H9 (cell line): ENCODE measurements at regions not wholly inside any gene's neighbourhood (a gene's known extent, or its start where the extent isn't known, plus 50 kb on each side); places are given as distances from the start of the nearest gene placed in this dataset.

Experiments used
- DNase-seq: peaks from one replicate; pipeline ENCODE4 v3.0.0-alpha.2; 2017
- H2AFZ ChIP-seq: one replicate; pipeline ENCODE4 v1.6.1; 2013; ENCODE audit warnings: mild to moderate bottlenecking, low read length, control low read depth, moderate library complexity
- H2AK5ac ChIP-seq: 2 replicates; pipeline ENCODE4 v1.6.1; 2013; ENCODE audit warnings: low read length, control low read depth, mixed read lengths; ENCODE audit not compliant: insufficient read length
- H2BK120ac ChIP-seq: one replicate; pipeline ENCODE4 v1.6.1; 2013; ENCODE audit warnings: low read depth, mild to moderate bottlenecking, low read length, control low read depth, inconsistent platforms; ENCODE audit not compliant: poor library complexity, severe bottlenecking
- H2BK12ac ChIP-seq: 2 replicates; pipeline ENCODE4 v1.6.1; 2013; ENCODE audit warnings: low read length, control low read depth, mixed read lengths, low read depth; ENCODE audit not compliant: insufficient read length
- H2BK15ac ChIP-seq: 2 replicates; pipeline ENCODE4 v1.6.1; 2013; ENCODE audit warnings: low read depth, low read length, control low read depth
- H2BK20ac ChIP-seq: one replicate; pipeline ENCODE4 v1.6.1; 2013; ENCODE audit warnings: low read depth, mild to moderate bottlenecking, low read length, control low read depth, inconsistent platforms; ENCODE audit not compliant: poor library complexity, severe bottlenecking
- H2BK5ac ChIP-seq: 2 replicates; pipeline ENCODE4 v1.6.1; 2013; ENCODE audit warnings: low read length, control low read depth, mixed read lengths; ENCODE audit not compliant: insufficient read length
- H3K14ac ChIP-seq: 2 replicates; pipeline ENCODE4 v1.6.1; 2013; ENCODE audit warnings: low read length, control low read depth; ENCODE audit not compliant: insufficient read depth
- H3K18ac ChIP-seq: 2 replicates; pipeline ENCODE4 v1.6.1; 2013; ENCODE audit warnings: low read depth, mild to moderate bottlenecking, mixed read lengths, low read length, control low read depth; ENCODE audit not compliant: insufficient read length
- H3K23ac ChIP-seq: 2 replicates; pipeline ENCODE4 v1.6.1; 2013; ENCODE audit warnings: low read length, control low read depth, mixed read lengths, low read depth; ENCODE audit not compliant: insufficient read length
- H3K23me2 ChIP-seq: 2 replicates; pipeline ENCODE4 v1.6.1; 2013; ENCODE audit warnings: low read depth, mild to moderate bottlenecking, mixed read lengths, low read length, control low read depth; ENCODE audit not compliant: insufficient read length, poor library complexity, severe bottlenecking
- H3K27ac ChIP-seq: 2 replicates; pipeline ENCODE4 v1.5.1; 2013; ENCODE audit warnings: low read length, control low read depth, mixed read lengths, low read depth; ENCODE audit not compliant: insufficient read length
- H3K27me3 ChIP-seq: 2 replicates; pipeline ENCODE4 v1.6.1; 2013; ENCODE audit warnings: low read length, control low read depth, inconsistent platforms; ENCODE audit not compliant: insufficient read depth
- H3K4ac ChIP-seq: 2 replicates; pipeline ENCODE4 v1.6.1; 2013; ENCODE audit warnings: low read depth, mild to moderate bottlenecking, control low read depth, inconsistent platforms, low read length, moderate library complexity
- H3K4me1 ChIP-seq: 2 replicates; pipeline ENCODE4 v1.6.1; 2013; ENCODE audit warnings: low read length, control low read depth, inconsistent platforms; ENCODE audit not compliant: insufficient read depth
- H3K4me2 ChIP-seq: 2 replicates; pipeline ENCODE4 v1.6.1; 2013; ENCODE audit warnings: low read length, control low read depth, mixed read lengths; ENCODE audit not compliant: insufficient read length, insufficient read depth
- H3K56ac ChIP-seq: 2 replicates; pipeline ENCODE4 v1.6.1; 2013; ENCODE audit warnings: low read depth, mild to moderate bottlenecking, mixed read lengths, low read length, control low read depth; ENCODE audit not compliant: insufficient read length
- H3K79me1 ChIP-seq: 2 replicates; pipeline ENCODE4 v1.6.1; 2013; ENCODE audit warnings: low read depth, mild to moderate bottlenecking, moderate library complexity, low read length, control low read depth, inconsistent platforms; ENCODE audit not compliant: insufficient read depth, poor library complexity, severe bottlenecking
- H3K79me2 ChIP-seq: 2 replicates; pipeline ENCODE4 v1.6.1; 2013; ENCODE audit warnings: low read length, control low read depth, inconsistent platforms; ENCODE audit not compliant: insufficient read depth
- H3K9ac ChIP-seq: 2 replicates; pipeline ENCODE4 v1.6.1; 2013; ENCODE audit warnings: low read length, control low read depth, mixed read lengths; ENCODE audit not compliant: insufficient read length; ENCODE audit errors: extremely low read depth
- H3K9me3 ChIP-seq: one replicate; pipeline ENCODE4 v1.6.1; 2013; ENCODE audit warnings: low read depth, low read length, inconsistent platforms; ENCODE audit not compliant: control insufficient read depth
- H3T11ph ChIP-seq: one replicate; pipeline ENCODE4 v1.6.1; 2013; ENCODE audit warnings: mild to moderate bottlenecking, low read length, control low read depth, inconsistent platforms
- H4K20me1 ChIP-seq: one replicate; pipeline ENCODE4 v1.6.1; 2013; ENCODE audit not compliant: control insufficient read depth, insufficient read length, insufficient read depth
- H4K5ac ChIP-seq: 2 replicates; pipeline ENCODE4 v1.6.1; 2013; ENCODE audit warnings: low read depth, mild to moderate bottlenecking, mixed read lengths, low read length, control low read depth; ENCODE audit not compliant: insufficient read length
- H4K8ac ChIP-seq: replicated peaks from 2 replicates; pipeline ENCODE4 v1.6.1; 2013; ENCODE audit warnings: low read length, control low read depth, mixed read lengths, low read depth; ENCODE audit not compliant: insufficient read length
- H4K91ac ChIP-seq: 2 replicates; pipeline ENCODE4 v1.6.1; 2013; ENCODE audit warnings: low read depth, mild to moderate bottlenecking, moderate library complexity, mixed read lengths, low read length, control low read depth; ENCODE audit not compliant: insufficient read length
- H3K27ac Mint-ChIP-seq, 3 experiments: 2 replicates in 2 of 3; 3 replicates in 1 of 3; pipeline ENCODE4 v1.8.0; 2020 to 2021; ENCODE audit warnings: mixed read lengths in 3 of 3, mild to moderate bottlenecking in 1 of 3, moderate library complexity in 1 of 3
- H3K27me3 Mint-ChIP-seq: 2 replicates; pipeline ENCODE4 v1.8.0; 2021; ENCODE audit warnings: low read depth, mild to moderate bottlenecking, moderate library complexity, mixed read lengths
- H3K36me3 Mint-ChIP-seq, 3 experiments: 2 replicates in 2 of 3; 3 replicates in 1 of 3; pipeline ENCODE4 v1.8.0; 2020 to 2021; ENCODE audit warnings: low read depth in 3 of 3, mixed read lengths in 3 of 3; ENCODE audit not compliant: insufficient read depth in 1 of 3
- H3K4me1 Mint-ChIP-seq, 2 experiments: 2 replicates each; pipeline ENCODE4 v1.8.0; 2020; ENCODE audit warnings: mixed read lengths in 2 of 2
- H3K4me3 Mint-ChIP-seq, 2 experiments: 2 replicates in 1 of 2; 3 replicates in 1 of 2; pipeline ENCODE4 v1.8.0; 2020 to 2021; ENCODE audit warnings: mild to moderate bottlenecking in 2 of 2, mixed read lengths in 2 of 2, moderate library complexity in 1 of 2
- H3K9me3 Mint-ChIP-seq, 2 experiments: 2 replicates in 1 of 2; 3 replicates in 1 of 2; pipeline ENCODE4 v1.8.0; 2020; ENCODE audit warnings: mild to moderate bottlenecking in 2 of 2, mixed read lengths in 2 of 2, moderate library complexity in 1 of 2
- TF ChIP-seq, protein P1 (sequence below): fragments of 200-600 bp; sonication (generic); conservative IDR thresholded peaks from 3 replicates; pipeline ENCODE4 v1.8.0; 2021; ENCODE audit warnings: antibody characterized with exemption, mild to moderate bottlenecking

DNA sequence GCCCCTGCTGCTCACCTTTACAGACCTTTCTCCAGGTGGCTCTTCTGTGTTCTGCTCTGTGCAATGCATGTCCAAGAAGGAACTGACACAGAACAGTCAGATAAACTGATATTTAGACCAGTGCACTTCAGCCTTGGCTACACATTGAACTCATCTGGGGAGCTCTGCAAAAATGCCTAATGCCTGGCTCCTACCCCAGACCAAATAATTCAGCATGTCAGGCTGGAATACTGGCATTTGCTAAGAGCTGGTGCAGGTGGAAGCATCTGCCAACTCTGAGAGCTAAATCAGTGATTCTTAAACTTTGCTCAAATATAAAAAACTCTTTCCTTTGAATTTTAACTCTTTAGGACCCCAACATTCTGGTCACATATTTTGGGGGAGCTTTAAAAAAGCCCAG lies 118.2 kb upstream of the TSC22D1 start:
- H3K4me1 Mint-ChIP-seq, result 0 out of 4 replicates have a peak, but pooled peaks cover 0 to 2% of the 10 kb centered on the region in 2 experiments
- no peak overlapping the region for H3K14ac ChIP-seq

More for the DNA sequence above, 118.2 kb upstream of the TSC22D1 start:
- no peaks in the 10 kb centered on the region for H3K36me3 Mint-ChIP-seq
- no peak overlapping the region for H2BK15ac ChIP-seq
- H2AFZ ChIP-seq, result no peak overlapping the region
- H3K9me3 Mint-ChIP-seq, result no peaks in the 10 kb centered on the region
- no peaks in the 10 kb centered on the region for H3K9me3 ChIP-seq
- H3K27ac Mint-ChIP-seq, result no peak overlapping the region
- no peak overlapping the region for H2BK5ac ChIP-seq
- no peak overlapping the region for H3K56ac ChIP-seq
- H3K4me1 ChIP-seq, result no peaks in the 10 kb centered on the region
- no peaks in the 10 kb centered on the region for H3K79me2 ChIP-seq
- H2BK20ac ChIP-seq, result no peak overlapping the region
- no peaks in the 10 kb centered on the region for H3K27me3 ChIP-seq
- H3K4me3 Mint-ChIP-seq, result no peak overlapping the region
- no peak overlapping the region for H3K27ac ChIP-seq
- H3K9ac ChIP-seq, result no peak overlapping the region
- H3K18ac ChIP-seq, result no peak overlapping the region
- TF ChIP-seq, protein P1, sequence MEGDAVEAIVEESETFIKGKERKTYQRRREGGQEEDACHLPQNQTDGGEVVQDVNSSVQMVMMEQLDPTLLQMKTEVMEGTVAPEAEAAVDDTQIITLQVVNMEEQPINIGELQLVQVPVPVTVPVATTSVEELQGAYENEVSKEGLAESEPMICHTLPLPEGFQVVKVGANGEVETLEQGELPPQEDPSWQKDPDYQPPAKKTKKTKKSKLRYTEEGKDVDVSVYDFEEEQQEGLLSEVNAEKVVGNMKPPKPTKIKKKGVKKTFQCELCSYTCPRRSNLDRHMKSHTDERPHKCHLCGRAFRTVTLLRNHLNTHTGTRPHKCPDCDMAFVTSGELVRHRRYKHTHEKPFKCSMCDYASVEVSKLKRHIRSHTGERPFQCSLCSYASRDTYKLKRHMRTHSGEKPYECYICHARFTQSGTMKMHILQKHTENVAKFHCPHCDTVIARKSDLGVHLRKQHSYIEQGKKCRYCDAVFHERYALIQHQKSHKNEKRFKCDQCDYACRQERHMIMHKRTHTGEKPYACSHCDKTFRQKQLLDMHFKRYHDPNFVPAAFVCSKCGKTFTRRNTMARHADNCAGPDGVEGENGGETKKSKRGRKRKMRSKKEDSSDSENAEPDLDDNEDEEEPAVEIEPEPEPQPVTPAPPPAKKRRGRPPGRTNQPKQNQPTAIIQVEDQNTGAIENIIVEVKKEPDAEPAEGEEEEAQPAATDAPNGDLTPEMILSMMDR, result no peak
- no peak overlapping the region for H4K91ac ChIP-seq
- no peak overlapping the region for H4K8ac ChIP-seq
- no peaks in the 10 kb centered on the region for H4K20me1 ChIP-seq
- no peak overlapping the region for H3K4me2 ChIP-seq
- H3K23ac ChIP-seq, result no peak overlapping the region
- H2BK120ac ChIP-seq, result no peak overlapping the region
- H3K79me1 ChIP-seq, result no peaks in the 10 kb centered on the region
- no peaks in the 10 kb centered on the region for H3K23me2 ChIP-seq
- no peak overlapping the region for H2AK5ac ChIP-seq
- DNase-seq, result no peak
- H4K5ac ChIP-seq, result no peak overlapping the region
- H3K4ac ChIP-seq, result no peak overlapping the region
- no peak overlapping the region for H3T11ph ChIP-seq
- no peaks in the 10 kb centered on the region for H3K27me3 Mint-ChIP-seq
- H2BK12ac ChIP-seq, result no peak overlapping the region
